ENCODE measurements at regions not wholly inside any gene's neighbourhood (a gene's known extent, or its start where the extent isn't known, plus 50 kb on each side); places are given as distances from the start of the nearest gene placed in this dataset.

- TF ChIP-seq POLR2AphosphoS5 (IDR thresholded peaks at IDR 0.05), result no peak
- no peak for TF ChIP-seq POLR2A (IDR thresholded peaks at IDR 0.05)
These were observed 97.8 kb downstream of the TYW3 start for GRCh38 chr1:74830766-74831165.

All from spleen (tissue), 3 donors.